Stimulated activated CD4-positive, alpha-beta T cell treated with anti-CD3 and anti-CD28 coated beads, Interleukin-1b, Interleukin-23, amount 100 ng/mL, for 1 hour (primary cell): ENCODE measurements at regions not wholly inside any gene's neighbourhood (a gene's known extent, or its start where the extent isn't known, plus 50 kb on each side); places are given as distances from the start of the nearest gene placed in this dataset.

Experiments
- DNase-seq, 2 donors: peaks; one replicate each; pipeline ENCODE4 v3.0.0-alpha.2; 2020; ENCODE audit warnings: low read depth in 2 of 2

- DNase-seq = no peak
These were observed 853.6 kb downstream of the C6orf118 start for GRCh38 chr6:164455835-164456234.

GRCh38 chr6:164453835-164454234, 855.6 kb downstream of the C6orf118 start:
- no peak for DNase-seq

- no peak for DNase-seq
These were observed 866.8 kb downstream of the C6orf118 start for GRCh38 chr6:164442572-164442971.

GRCh38 chr6:164439331-164439730, 870.1 kb downstream of the C6orf118 start:
- DNase-seq = no peak

GRCh38 chr6:164436976-164437375, 872.4 kb downstream of the C6orf118 start:
- no peak for DNase-seq

- DNase-seq = no peak
These were observed 881.5 kb downstream of the C6orf118 start for GRCh38 chr6:164427728-164428402.

- no peak for DNase-seq
These were observed 884.9 kb downstream of the C6orf118 start for GRCh38 chr6:164424489-164424888.

- DNase-seq = no peak
These were observed 890.3 kb downstream of the C6orf118 start for GRCh38 chr6:164419099-164419498.

- no peak for DNase-seq
These were observed 891.2 kb downstream of the C6orf118 start for GRCh38 chr6:164418262-164418588.

- DNase-seq = no peak
These were observed 891.7 kb downstream of the C6orf118 start for GRCh38 chr6:164417537-164418261.

- no peak for DNase-seq
These were observed 893.4 kb downstream of the C6orf118 start for GRCh38 chr6:164415832-164416563.

- no peak for DNase-seq
These were observed 894.7 kb downstream of the C6orf118 start for GRCh38 chr6:164414695-164415094.

GRCh38 chr6:164412566-164412965, 896.8 kb downstream of the C6orf118 start:
- no peak for DNase-seq

GRCh38 chr6:164410017-164410416, 899.4 kb downstream of the C6orf118 start:
- no peak for DNase-seq

- DNase-seq = no peak
These were observed 899.9 kb downstream of the C6orf118 start for GRCh38 chr6:164409309-164410009.

- DNase-seq = no peak
These were observed 900.5 kb downstream of the C6orf118 start for GRCh38 chr6:164408868-164409267.

- DNase-seq = no peak
These were observed 904.5 kb downstream of the C6orf118 start for GRCh38 chr6:164404812-164405488.

GRCh38 chr6:164401871-164402270, 907.5 kb downstream of the C6orf118 start:
- DNase-seq = no peak

GRCh38 chr6:164398647-164399046, 910.8 kb downstream of the C6orf118 start:
- no peak for DNase-seq

GRCh38 chr6:164396071-164397047, 913.0 kb downstream of the C6orf118 start:
- DNase-seq = no peak
